ENCODE measurements at regions not wholly inside any gene's neighbourhood (a gene's known extent, or its start where the extent isn't known, plus 50 kb on each side); places are given as distances from the start of the nearest gene placed in this dataset.
"Not testable (repeated sequence)": the region's sequence is repeated elsewhere in the genome, so short reads cannot be mapped to it uniquely, and the experiment has no call there.

DNA sequence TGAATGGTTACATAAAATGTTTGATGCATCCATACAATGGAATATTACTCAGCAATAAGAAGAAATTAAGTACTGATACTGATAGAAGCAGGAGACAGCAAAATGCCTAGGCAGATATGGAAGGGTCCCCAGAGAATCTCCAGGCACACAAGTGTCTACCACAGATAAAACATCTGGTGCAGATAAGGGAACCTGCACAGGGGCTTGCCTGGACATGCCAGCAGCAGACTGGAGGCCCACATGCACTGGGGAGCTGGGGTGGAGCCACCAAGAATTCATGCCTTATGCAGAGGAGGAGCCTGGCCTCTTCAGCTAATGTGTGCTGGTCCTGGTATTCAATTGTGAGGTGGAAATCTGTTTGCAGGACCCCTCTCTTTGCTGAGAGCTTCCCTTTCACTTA is 129.2 kb upstream of the CTSV start:
- TF ChIP-seq EZH2 (IDR thresholded peaks at IDR 0.05; ENCODE audit: borderline replicate concordance, control insufficient read depth, low read depth, low read length); RB1 (IDR thresholded peaks at IDR 0.05; ENCODE audit: borderline replicate concordance); TAF1 (IDR thresholded peaks at IDR 0.05; ENCODE audit: borderline replicate concordance, low read depth, low read length); SRF (IDR thresholded peaks at IDR 0.05; ENCODE audit: low read depth in 2 of 2, low read length in 2 of 2); POLR2AphosphoS2 (IDR thresholded peaks at IDR 0.05; ENCODE audit: low read depth, low read length); HCFC1 (IDR thresholded peaks at IDR 0.05; ENCODE audit: low read length); RAD21 (IDR thresholded peaks at IDR 0.05; ENCODE audit: insufficient read depth, low read depth, low read length); DPF2 (IDR thresholded peaks at IDR 0.05); POLR2AphosphoS5 (IDR thresholded peaks at IDR 0.05; ENCODE audit: low read length); ZNF274 (IDR thresholded peaks at IDR 0.05; ENCODE audit: insufficient read depth, insufficient read length): not testable (repeated sequence)
- TF ChIP-seq, protein P1, sequence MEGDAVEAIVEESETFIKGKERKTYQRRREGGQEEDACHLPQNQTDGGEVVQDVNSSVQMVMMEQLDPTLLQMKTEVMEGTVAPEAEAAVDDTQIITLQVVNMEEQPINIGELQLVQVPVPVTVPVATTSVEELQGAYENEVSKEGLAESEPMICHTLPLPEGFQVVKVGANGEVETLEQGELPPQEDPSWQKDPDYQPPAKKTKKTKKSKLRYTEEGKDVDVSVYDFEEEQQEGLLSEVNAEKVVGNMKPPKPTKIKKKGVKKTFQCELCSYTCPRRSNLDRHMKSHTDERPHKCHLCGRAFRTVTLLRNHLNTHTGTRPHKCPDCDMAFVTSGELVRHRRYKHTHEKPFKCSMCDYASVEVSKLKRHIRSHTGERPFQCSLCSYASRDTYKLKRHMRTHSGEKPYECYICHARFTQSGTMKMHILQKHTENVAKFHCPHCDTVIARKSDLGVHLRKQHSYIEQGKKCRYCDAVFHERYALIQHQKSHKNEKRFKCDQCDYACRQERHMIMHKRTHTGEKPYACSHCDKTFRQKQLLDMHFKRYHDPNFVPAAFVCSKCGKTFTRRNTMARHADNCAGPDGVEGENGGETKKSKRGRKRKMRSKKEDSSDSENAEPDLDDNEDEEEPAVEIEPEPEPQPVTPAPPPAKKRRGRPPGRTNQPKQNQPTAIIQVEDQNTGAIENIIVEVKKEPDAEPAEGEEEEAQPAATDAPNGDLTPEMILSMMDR (IDR thresholded peaks at IDR 0.05 in 2 of 3, conservative IDR thresholded peaks at IDR 0.05 in 1 of 3; ENCODE audit: control insufficient read depth in 2 of 3, extremely low read depth in 1 of 3, insufficient read depth in 1 of 3, low read depth in 3 of 3, low read length in 3 of 3) = not testable (repeated sequence)
- TF ChIP-seq, protein P2, sequence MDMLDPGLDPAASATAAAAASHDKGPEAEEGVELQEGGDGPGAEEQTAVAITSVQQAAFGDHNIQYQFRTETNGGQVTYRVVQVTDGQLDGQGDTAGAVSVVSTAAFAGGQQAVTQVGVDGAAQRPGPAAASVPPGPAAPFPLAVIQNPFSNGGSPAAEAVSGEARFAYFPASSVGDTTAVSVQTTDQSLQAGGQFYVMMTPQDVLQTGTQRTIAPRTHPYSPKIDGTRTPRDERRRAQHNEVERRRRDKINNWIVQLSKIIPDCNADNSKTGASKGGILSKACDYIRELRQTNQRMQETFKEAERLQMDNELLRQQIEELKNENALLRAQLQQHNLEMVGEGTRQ (IDR thresholded peaks at IDR 0.05; ENCODE audit: borderline replicate concordance, low read depth, low read length) = not testable (repeated sequence)
- TF ChIP-seq, protein P3, sequence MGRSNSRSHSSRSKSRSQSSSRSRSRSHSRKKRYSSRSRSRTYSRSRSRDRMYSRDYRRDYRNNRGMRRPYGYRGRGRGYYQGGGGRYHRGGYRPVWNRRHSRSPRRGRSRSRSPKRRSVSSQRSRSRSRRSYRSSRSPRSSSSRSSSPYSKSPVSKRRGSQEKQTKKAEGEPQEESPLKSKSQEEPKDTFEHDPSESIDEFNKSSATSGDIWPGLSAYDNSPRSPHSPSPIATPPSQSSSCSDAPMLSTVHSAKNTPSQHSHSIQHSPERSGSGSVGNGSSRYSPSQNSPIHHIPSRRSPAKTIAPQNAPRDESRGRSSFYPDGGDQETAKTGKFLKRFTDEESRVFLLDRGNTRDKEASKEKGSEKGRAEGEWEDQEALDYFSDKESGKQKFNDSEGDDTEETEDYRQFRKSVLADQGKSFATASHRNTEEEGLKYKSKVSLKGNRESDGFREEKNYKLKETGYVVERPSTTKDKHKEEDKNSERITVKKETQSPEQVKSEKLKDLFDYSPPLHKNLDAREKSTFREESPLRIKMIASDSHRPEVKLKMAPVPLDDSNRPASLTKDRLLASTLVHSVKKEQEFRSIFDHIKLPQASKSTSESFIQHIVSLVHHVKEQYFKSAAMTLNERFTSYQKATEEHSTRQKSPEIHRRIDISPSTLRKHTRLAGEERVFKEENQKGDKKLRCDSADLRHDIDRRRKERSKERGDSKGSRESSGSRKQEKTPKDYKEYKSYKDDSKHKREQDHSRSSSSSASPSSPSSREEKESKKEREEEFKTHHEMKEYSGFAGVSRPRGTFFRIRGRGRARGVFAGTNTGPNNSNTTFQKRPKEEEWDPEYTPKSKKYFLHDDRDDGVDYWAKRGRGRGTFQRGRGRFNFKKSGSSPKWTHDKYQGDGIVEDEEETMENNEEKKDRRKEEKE (IDR thresholded peaks at IDR 0.05) = not testable (repeated sequence)
- TF ChIP-seq, protein P4, sequence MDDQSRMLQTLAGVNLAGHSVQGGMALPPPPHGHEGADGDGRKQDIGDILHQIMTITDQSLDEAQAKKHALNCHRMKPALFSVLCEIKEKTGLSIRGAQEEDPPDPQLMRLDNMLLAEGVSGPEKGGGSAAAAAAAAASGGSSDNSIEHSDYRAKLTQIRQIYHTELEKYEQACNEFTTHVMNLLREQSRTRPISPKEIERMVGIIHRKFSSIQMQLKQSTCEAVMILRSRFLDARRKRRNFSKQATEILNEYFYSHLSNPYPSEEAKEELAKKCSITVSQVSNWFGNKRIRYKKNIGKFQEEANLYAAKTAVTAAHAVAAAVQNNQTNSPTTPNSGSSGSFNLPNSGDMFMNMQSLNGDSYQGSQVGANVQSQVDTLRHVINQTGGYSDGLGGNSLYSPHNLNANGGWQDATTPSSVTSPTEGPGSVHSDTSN (IDR thresholded peaks at IDR 0.05; ENCODE audit: insufficient replicate concordance, low read depth, low read length) = not testable (repeated sequence)

Measured in GM12878 (cell line).